ENCODE measurements at regions not wholly inside any gene's neighbourhood (a gene's known extent, or its start where the extent isn't known, plus 50 kb on each side); places are given as distances from the start of the nearest gene placed in this dataset.

DNA sequence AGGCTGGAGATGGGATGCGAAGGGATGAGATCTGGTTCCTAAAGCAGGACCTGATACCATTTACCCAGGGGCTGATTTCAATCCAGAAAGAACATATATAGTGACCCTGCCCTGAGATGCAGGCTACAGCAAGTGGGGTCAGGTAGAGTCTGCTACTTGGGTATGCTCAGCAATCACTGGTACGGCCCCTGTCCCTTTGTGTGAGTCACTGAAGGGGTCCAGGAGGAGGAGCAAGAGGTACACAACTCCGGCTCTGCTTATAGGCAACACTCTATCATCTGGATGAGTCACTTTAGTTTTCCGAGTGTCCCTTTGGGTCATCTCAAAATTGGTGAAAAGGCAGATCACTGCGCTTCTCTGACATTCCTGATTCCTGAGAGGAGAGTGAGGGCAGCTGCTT lies 79.6 kb upstream of the SORCS1 start:
- TF ChIP-seq MXI1 (conservative IDR thresholded peaks at IDR 0.05; ENCODE audit: poor library complexity, severe bottlenecking) (no peak), SMC3 (conservative IDR thresholded peaks at IDR 0.05; ENCODE audit: poor library complexity) (no peak), EZH2 (IDR thresholded peaks at IDR 0.05; ENCODE audit: borderline replicate concordance, insufficient read depth, low read length, poor library complexity, severe bottlenecking) (no peak), POLR2AphosphoS5 (IDR thresholded peaks at IDR 0.05) (no peak), TAF1 (IDR thresholded peaks at IDR 0.05; ENCODE audit: low read depth) (no peak), EP300 (conservative IDR thresholded peaks at IDR 0.05; ENCODE audit: poor library complexity, severe bottlenecking) (no peak), RAD21 (conservative IDR thresholded peaks at IDR 0.05) (no peak)
- TF ChIP-seq, protein P1, sequence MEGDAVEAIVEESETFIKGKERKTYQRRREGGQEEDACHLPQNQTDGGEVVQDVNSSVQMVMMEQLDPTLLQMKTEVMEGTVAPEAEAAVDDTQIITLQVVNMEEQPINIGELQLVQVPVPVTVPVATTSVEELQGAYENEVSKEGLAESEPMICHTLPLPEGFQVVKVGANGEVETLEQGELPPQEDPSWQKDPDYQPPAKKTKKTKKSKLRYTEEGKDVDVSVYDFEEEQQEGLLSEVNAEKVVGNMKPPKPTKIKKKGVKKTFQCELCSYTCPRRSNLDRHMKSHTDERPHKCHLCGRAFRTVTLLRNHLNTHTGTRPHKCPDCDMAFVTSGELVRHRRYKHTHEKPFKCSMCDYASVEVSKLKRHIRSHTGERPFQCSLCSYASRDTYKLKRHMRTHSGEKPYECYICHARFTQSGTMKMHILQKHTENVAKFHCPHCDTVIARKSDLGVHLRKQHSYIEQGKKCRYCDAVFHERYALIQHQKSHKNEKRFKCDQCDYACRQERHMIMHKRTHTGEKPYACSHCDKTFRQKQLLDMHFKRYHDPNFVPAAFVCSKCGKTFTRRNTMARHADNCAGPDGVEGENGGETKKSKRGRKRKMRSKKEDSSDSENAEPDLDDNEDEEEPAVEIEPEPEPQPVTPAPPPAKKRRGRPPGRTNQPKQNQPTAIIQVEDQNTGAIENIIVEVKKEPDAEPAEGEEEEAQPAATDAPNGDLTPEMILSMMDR (IDR thresholded peaks at IDR 0.05; ENCODE audit: poor library complexity, severe bottlenecking), result no peak
- TF ChIP-seq, protein P2, sequence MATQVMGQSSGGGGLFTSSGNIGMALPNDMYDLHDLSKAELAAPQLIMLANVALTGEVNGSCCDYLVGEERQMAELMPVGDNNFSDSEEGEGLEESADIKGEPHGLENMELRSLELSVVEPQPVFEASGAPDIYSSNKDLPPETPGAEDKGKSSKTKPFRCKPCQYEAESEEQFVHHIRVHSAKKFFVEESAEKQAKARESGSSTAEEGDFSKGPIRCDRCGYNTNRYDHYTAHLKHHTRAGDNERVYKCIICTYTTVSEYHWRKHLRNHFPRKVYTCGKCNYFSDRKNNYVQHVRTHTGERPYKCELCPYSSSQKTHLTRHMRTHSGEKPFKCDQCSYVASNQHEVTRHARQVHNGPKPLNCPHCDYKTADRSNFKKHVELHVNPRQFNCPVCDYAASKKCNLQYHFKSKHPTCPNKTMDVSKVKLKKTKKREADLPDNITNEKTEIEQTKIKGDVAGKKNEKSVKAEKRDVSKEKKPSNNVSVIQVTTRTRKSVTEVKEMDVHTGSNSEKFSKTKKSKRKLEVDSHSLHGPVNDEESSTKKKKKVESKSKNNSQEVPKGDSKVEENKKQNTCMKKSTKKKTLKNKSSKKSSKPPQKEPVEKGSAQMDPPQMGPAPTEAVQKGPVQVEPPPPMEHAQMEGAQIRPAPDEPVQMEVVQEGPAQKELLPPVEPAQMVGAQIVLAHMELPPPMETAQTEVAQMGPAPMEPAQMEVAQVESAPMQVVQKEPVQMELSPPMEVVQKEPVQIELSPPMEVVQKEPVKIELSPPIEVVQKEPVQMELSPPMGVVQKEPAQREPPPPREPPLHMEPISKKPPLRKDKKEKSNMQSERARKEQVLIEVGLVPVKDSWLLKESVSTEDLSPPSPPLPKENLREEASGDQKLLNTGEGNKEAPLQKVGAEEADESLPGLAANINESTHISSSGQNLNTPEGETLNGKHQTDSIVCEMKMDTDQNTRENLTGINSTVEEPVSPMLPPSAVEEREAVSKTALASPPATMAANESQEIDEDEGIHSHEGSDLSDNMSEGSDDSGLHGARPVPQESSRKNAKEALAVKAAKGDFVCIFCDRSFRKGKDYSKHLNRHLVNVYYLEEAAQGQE (IDR thresholded peaks at IDR 0.05; ENCODE audit: borderline replicate concordance), result no peak
